ENCODE measurements at regions not wholly inside any gene's neighbourhood (a gene's known extent, or its start where the extent isn't known, plus 50 kb on each side); places are given as distances from the start of the nearest gene placed in this dataset.

- Histone ChIP-seq H4K20me1 (ENCODE audit: insufficient read depth) (no peaks in the 10 kb centered on the region), H3K9me3 (ENCODE audit: low read length) (no peaks in the 10 kb centered on the region), H3K36me3 (ENCODE audit: insufficient read depth, low read length) (no peaks in the 10 kb centered on the region), H3K4me3 (ENCODE audit: low read length) (no peak overlapping the region), H3K9me2 (ENCODE audit: insufficient read depth, low read length) (no peaks in the 10 kb centered on the region), H3K9ac (ENCODE audit: low read length) (no peak overlapping the region), H3K27me3 (ENCODE audit: insufficient read depth, low read depth, low read length) (no peaks in the 10 kb centered on the region), H3K27ac (ENCODE audit: low read length) (no peak overlapping the region), H2AFZ (ENCODE audit: low read depth, low read length) (no peak overlapping the region), H3K79me2 (replicated peaks; ENCODE audit: insufficient read depth, low read length) (no peaks in the 10 kb centered on the region), H3K4me2 (ENCODE audit: low read length) (no peak overlapping the region), H3F3A (ENCODE audit: insufficient read depth, low read length, poor library complexity, severe bottlenecking) (no peaks in the 10 kb centered on the region)
- no peak for TF ChIP-seq TAF1 (IDR thresholded peaks at IDR 0.05; ENCODE audit: low read depth)
- TF ChIP-seq EZH2 (IDR thresholded peaks at IDR 0.05; ENCODE audit: borderline replicate concordance, insufficient read depth, low read length, poor library complexity, severe bottlenecking) = no peak
- TF ChIP-seq CTCF (IDR thresholded peaks at IDR 0.05; ENCODE audit: poor library complexity, severe bottlenecking) = no peak
- no peak for TF ChIP-seq EP300 (conservative IDR thresholded peaks at IDR 0.05; ENCODE audit: poor library complexity, severe bottlenecking)
- TF ChIP-seq SMC3 (conservative IDR thresholded peaks at IDR 0.05; ENCODE audit: poor library complexity) = no peak
- TF ChIP-seq, protein P1, sequence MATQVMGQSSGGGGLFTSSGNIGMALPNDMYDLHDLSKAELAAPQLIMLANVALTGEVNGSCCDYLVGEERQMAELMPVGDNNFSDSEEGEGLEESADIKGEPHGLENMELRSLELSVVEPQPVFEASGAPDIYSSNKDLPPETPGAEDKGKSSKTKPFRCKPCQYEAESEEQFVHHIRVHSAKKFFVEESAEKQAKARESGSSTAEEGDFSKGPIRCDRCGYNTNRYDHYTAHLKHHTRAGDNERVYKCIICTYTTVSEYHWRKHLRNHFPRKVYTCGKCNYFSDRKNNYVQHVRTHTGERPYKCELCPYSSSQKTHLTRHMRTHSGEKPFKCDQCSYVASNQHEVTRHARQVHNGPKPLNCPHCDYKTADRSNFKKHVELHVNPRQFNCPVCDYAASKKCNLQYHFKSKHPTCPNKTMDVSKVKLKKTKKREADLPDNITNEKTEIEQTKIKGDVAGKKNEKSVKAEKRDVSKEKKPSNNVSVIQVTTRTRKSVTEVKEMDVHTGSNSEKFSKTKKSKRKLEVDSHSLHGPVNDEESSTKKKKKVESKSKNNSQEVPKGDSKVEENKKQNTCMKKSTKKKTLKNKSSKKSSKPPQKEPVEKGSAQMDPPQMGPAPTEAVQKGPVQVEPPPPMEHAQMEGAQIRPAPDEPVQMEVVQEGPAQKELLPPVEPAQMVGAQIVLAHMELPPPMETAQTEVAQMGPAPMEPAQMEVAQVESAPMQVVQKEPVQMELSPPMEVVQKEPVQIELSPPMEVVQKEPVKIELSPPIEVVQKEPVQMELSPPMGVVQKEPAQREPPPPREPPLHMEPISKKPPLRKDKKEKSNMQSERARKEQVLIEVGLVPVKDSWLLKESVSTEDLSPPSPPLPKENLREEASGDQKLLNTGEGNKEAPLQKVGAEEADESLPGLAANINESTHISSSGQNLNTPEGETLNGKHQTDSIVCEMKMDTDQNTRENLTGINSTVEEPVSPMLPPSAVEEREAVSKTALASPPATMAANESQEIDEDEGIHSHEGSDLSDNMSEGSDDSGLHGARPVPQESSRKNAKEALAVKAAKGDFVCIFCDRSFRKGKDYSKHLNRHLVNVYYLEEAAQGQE (IDR thresholded peaks at IDR 0.05; ENCODE audit: borderline replicate concordance) = no peak
- TF ChIP-seq RAD21 (conservative IDR thresholded peaks at IDR 0.05) = no peak
- TF ChIP-seq MXI1 (conservative IDR thresholded peaks at IDR 0.05; ENCODE audit: poor library complexity, severe bottlenecking) = no peak
- TF ChIP-seq POLR2AphosphoS5 (IDR thresholded peaks at IDR 0.05) = no peak
Observed at GRCh38 chr18:22846697-22847096, 86.4 kb upstream of the RBBP8 start.

GRCh38 chr18:22847392-22847791, 85.7 kb upstream of the RBBP8 start:
- TF ChIP-seq POLR2AphosphoS5 (IDR thresholded peaks at IDR 0.05) (no peak), RAD21 (conservative IDR thresholded peaks at IDR 0.05) (no peak), TAF1 (IDR thresholded peaks at IDR 0.05; ENCODE audit: low read depth) (no peak), EZH2 (IDR thresholded peaks at IDR 0.05; ENCODE audit: borderline replicate concordance, insufficient read depth, low read length, poor library complexity, severe bottlenecking) (no peak), SMC3 (conservative IDR thresholded peaks at IDR 0.05; ENCODE audit: poor library complexity) (no peak), MXI1 (conservative IDR thresholded peaks at IDR 0.05; ENCODE audit: poor library complexity, severe bottlenecking) (no peak), EP300 (conservative IDR thresholded peaks at IDR 0.05; ENCODE audit: poor library complexity, severe bottlenecking) (no peak), CTCF (IDR thresholded peaks at IDR 0.05; ENCODE audit: poor library complexity, severe bottlenecking) (no peak)
- TF ChIP-seq, protein P1 (IDR thresholded peaks at IDR 0.05; ENCODE audit: borderline replicate concordance) = no peak
- H3K27me3 ChIP-seq (ENCODE audit: insufficient read depth, low read depth, low read length) = no peaks in the 10 kb centered on the region

More at GRCh38 chr18:22847392-22847791, 85.7 kb upstream of the RBBP8 start:
- no peaks in the 10 kb centered on the region for H3K9me2 ChIP-seq (ENCODE audit: insufficient read depth, low read length)
- no peaks in the 10 kb centered on the region for H3F3A ChIP-seq (ENCODE audit: insufficient read depth, low read length, poor library complexity, severe bottlenecking)
- H3K9me3 ChIP-seq (ENCODE audit: low read length) = no peaks in the 10 kb centered on the region
- H3K4me3 ChIP-seq (ENCODE audit: low read length) = no peak overlapping the region
- H3K4me2 ChIP-seq (ENCODE audit: low read length) = no peak overlapping the region
- no peaks in the 10 kb centered on the region for H4K20me1 ChIP-seq (ENCODE audit: insufficient read depth)
- H2AFZ ChIP-seq (ENCODE audit: low read depth, low read length) = no peak overlapping the region
- no peaks in the 10 kb centered on the region for H3K79me2 ChIP-seq (replicated peaks; ENCODE audit: insufficient read depth, low read length)
- no peaks in the 10 kb centered on the region for H3K36me3 ChIP-seq (ENCODE audit: insufficient read depth, low read length)
- no peak overlapping the region for H3K27ac ChIP-seq (ENCODE audit: low read length)
- no peak overlapping the region for H3K9ac ChIP-seq (ENCODE audit: low read length)

Measured in neural cell (in vitro differentiated cells).